T-helper 2 cell treated with Interferon-gamma antibody and Interleukin-4, amounts not matched to agents 100 ng/mL and 5 ng/mL, for 36 hours (primary cell): ENCODE measurements at regions not wholly inside any gene's neighbourhood (a gene's known extent, or its start where the extent isn't known, plus 50 kb on each side); places are given as distances from the start of the nearest gene placed in this dataset.

ENCODE experiments used
- intact Hi-C: fragments of 100-400 bp; cut with micrococcal nuclease; formaldehyde crosslinking; loops from one replicate; pipeline ENCODE4 v1.15.1; 2023

- intact Hi-C loops = no loop called here
Measured at GRCh38 chr3:13211605-13212210, 138.5 kb upstream of the IQSEC1 start.

- intact Hi-C loops = no loop called here
Measured at GRCh38 chr3:13210221-13210975, 137.2 kb upstream of the IQSEC1 start.

- intact Hi-C loops = no loop called here
Measured at GRCh38 chr3:13209634-13209997, 136.4 kb upstream of the IQSEC1 start.

GRCh38 chr3:13208706-13209633 lies 135.7 kb upstream of the IQSEC1 start:
- intact Hi-C loops = no loop called here

GRCh38 chr3:13207975-13208705 lies 134.9 kb upstream of the IQSEC1 start:
- intact Hi-C loops = no loop called here

GRCh38 chr3:13207578-13207922 lies 134.3 kb upstream of the IQSEC1 start:
- intact Hi-C loops = no loop called here

GRCh38 chr3:13206799-13207577 lies 133.8 kb upstream of the IQSEC1 start:
- intact Hi-C loops = no loop called here

GRCh38 chr3:13205567-13206143 lies 132.4 kb upstream of the IQSEC1 start:
- intact Hi-C loops = no loop called here

- intact Hi-C loops = no loop called here
Measured at GRCh38 chr3:13204177-13204581, 130.9 kb upstream of the IQSEC1 start.

GRCh38 chr3:13203398-13204176 lies 130.4 kb upstream of the IQSEC1 start:
- intact Hi-C loops = no loop called here

- intact Hi-C loops = no loop called here
Measured at GRCh38 chr3:13202744-13203397, 129.6 kb upstream of the IQSEC1 start.

GRCh38 chr3:13201851-13202250 lies 128.6 kb upstream of the IQSEC1 start:
- intact Hi-C loops = no loop called here

- intact Hi-C loops = no loop called here
Measured at GRCh38 chr3:13200946-13201345, 127.7 kb upstream of the IQSEC1 start.

GRCh38 chr3:13200465-13200864 lies 127.2 kb upstream of the IQSEC1 start:
- intact Hi-C loops = no loop called here

GRCh38 chr3:13199899-13200451 lies 126.7 kb upstream of the IQSEC1 start:
- intact Hi-C loops = no loop called here

GRCh38 chr3:13199006-13199776 lies 126.0 kb upstream of the IQSEC1 start:
- intact Hi-C loops = no loop called here

GRCh38 chr3:13198264-13198879 lies 125.1 kb upstream of the IQSEC1 start:
- intact Hi-C loops = no loop called here

GRCh38 chr3:13197795-13198194 lies 124.6 kb upstream of the IQSEC1 start:
- intact Hi-C loops = no loop called here
